NCI-H2196 treated with DMSO at 0.1 percent for 48 hours (cell line): ENCODE measurements at regions not wholly inside any gene's neighbourhood (a gene's known extent, or its start where the extent isn't known, plus 50 kb on each side); places are given as distances from the start of the nearest gene placed in this dataset.
"Not testable (repeated sequence)": the region's sequence is repeated elsewhere in the genome, so short reads cannot be mapped to it uniquely, and the experiment has no call there.

Experiments
- DNase-seq: peaks from one replicate; lab custom pipeline; 2025; ENCODE audit not compliant: unreplicated experiment; lab: John Stamatoyannopoulos, UW

DNA sequence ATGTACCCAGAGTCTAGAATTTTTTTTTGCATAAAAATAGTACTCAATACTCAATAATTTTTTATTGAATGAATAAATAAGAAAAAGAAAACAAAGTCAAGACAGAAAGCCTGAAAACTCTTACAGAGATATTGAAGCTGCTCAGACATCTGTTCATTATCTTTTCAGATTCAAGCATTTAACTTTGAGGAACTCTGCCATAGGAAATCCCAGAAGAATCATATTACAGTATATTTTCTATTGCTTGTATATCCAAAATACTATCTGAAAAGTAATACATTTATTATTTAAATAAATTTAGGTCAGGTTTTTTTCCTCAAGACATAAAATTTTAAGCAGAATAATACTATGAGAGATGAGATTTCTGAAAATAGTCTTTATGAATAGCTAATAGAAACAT lies 755.9 kb upstream of the ADGRL4 start:
- no peak for DNase-seq

DNA sequence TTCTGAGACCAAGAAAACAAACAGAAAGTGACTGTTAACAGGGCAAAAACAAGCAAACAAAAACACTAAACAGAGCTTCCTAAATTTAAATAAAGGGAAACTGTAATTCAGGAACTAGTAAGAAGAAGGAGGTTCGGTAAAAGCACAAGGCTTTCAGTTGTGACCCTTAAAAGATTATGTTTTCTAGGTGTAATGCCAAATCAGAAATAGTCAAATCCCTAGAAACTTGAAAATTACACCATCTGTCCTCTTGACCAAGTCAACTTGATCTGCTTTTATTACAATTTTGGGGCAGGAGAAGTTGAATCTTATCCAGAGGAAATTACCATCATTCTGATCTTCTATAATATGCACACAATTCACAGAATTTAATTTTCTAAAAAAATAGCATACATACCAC lies 754.0 kb upstream of the ADGRL4 start:
- no peak for DNase-seq

DNA sequence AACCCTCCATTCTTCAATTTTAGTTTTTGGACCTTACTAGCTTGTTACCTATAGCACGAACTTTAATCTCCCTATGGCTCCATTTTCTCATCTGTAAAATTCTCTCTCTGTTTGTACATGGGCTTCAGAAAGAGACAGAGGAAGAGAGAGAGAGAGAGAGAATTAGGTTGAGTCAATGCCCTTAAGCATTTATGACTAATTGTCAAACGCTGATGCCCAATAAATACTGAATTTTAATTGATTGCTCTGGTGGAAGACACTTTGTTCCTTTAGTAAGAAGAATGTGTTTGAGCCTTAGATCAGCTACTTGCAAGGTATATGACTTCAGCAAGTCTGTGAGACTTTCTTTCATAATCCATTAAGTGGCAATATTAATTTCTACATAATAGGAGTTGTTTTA lies 743.1 kb upstream of the ADGRL4 start:
- DNase-seq: no peak

DNA sequence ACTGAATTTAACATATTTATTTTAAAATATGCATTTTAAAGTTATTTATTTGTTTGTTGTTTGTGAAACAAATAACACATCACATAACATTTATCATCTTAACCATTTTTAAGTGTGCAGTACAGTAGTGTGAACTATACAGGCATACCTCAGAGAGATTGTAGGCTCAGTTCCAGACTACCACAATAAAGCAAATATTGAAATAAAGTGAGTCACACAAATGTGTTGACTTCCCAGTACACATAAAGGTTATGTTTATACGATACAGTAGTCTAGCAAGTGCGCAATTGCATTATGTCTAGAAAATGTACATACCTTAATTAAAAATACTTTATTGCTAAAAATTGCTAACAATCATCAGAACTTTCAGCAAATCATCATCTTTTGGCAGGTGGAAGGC lies 739.4 kb upstream of the ADGRL4 start:
- no peak for DNase-seq

DNA sequence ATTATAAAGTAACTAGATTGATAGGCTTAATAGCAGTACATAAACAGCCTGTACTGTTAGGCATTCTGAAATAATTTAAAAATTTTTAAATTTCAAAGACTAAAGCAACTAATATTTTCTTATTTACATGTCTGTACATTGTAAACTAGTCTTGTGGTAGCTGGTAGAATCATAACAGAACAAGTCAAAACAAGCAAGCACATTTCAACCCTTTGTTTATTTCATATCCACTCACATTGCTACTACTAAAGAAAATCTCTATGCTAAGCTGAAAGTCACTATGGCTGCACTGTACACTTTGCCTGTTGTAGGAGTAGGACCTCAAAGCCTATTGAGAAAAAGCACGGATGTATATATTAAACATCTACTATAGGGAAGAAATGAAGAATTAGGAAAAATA lies 738.2 kb upstream of the ADGRL4 start:
- DNase-seq: no peak

DNA sequence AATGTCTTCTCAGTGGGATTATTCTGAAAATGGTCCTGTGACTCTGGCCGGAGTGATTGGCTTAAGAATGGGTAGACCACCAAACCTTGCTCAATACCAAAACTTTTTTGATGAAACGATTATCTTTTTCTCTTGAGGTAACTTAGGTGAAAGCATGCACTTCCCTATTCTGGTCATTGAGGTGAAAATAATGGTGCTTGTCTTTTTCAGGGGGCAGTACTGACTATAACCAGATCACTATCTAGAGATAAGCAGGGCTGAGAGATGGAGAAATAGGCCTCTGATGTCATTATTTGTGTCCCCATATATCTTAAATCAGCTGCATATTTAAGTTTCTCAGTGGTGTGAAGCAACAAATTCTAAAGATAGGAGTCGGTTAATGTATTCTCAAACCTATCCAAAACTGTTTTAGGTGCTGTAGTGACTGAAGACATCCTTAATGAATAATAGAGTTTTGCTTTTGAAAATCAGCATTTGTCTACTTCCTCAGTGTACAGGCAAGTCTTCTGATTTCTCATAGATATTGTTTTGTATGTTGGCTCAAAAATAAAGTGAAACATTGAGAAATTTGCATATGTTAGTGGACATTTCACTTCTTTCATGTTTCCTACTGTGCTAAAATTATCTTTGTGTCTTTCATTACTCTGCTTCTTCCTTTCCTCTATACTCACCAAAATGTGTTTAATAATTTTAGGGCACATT lies 735.3 kb upstream of the ADGRL4 start:
- no peak for DNase-seq

DNA sequence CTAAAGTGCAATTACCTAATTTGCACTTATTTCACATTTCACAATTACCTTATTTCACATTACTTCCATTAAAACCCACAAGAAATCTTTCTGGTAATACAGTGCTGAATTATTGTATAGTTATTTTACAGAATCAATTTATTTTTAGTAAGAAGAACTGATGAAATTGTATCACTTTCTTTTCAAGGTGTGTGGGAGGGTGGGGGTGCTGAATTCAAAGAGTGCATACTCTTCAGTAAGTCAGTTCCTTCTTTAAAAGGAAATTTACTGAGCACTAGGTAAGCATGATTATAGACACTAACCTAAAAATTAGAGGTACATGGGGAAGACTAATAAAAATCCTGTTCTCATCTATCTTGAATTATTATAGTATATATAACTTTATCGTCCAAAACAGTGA lies 731.6 kb upstream of the ADGRL4 start:
- DNase-seq: no peak

DNA sequence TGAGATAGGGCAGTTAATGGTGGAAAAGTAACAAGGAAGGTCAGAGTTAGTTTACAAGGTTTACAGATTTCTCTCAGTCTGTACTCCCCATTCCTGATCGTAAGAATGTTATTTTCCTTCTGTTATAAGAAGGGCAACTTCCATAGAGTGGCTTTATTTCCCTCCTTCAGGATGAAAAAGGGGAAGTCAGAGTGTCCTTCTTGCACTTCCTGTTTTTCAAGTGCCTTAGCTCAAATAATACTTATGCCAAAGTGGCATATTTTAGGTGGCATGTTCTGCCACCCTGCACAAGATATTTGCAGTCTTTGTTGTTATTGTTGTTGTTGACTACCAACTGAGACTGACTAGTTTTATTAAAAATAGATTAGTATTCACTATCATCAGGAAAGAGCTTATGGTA lies 730.7 kb upstream of the ADGRL4 start:
- DNase-seq: no peak

DNA sequence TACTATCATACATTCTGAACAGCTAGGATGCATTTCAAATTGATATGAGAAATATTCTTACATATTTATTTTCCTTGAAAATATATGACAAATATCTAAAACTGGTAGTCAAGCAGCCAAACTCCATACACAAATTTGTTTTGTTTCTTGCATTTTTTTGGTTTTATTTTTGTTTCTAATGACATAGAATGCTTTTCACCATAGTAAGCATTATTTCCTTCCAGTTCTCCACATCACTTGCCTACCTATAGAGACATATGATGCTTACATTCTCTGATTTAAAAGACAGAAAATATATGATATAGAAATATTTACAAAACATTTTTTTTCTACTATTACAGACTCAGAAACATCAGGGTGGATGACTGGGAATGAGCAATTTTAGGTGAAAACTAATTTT lies 726.4 kb upstream of the ADGRL4 start:
- DNase-seq: no peak

DNA sequence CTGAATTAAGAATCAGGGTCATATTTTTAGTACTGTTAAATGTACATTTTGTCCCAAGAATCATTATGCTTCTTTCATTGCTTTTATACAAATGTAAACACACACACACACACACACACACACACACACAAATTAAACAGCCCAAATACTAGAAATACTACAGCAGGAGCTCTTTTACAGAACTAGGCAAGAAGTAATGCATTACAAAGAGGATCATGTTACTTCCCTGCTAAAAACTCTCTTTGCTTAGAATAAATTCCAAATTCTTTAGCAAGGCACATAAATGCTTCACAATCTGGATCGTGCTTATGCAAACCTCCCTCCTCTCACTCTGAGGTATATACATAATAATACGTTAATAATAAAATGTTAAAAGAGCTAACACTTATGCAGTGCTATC lies 720.4 kb upstream of the ADGRL4 start:
- no peak for DNase-seq

DNA sequence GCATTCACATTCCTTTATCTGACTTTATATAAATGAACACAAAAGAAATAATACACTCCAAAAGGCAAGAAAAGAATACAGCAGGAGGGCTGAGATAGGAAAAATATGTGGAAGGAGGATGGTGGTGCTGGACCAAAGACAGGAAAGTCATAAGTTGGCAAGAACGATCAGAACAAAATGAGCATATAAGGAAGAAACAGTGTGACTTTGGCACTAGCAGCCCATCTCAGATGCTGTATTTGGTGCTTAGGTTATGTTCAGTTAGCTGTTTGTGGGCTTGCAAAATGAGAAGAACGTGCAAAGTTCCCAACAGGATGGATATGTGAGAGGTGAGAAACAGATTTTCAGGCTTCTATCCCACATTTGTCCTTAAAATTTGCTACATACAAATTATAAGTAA lies 719.8 kb upstream of the ADGRL4 start:
- no peak for DNase-seq

DNA sequence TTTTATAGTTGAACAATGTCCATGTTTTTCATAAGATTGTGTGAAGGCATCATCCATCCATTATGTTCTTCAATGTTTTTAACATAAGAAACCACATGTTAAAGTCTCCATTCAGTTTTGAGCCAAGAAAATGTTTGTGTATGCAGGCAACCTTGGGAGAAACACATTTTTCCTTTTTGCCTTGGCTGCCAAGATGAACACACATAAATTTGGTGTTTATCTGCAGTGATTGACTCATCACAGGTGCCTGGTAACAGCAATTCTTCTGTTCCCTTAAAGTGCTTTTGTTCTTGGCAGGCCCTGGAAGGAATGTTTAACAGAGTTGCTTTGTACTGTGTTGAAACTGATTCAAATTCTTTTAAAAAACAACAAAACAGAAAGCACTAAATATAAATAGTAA lies 709.9 kb upstream of the ADGRL4 start:
- no peak for DNase-seq

DNA sequence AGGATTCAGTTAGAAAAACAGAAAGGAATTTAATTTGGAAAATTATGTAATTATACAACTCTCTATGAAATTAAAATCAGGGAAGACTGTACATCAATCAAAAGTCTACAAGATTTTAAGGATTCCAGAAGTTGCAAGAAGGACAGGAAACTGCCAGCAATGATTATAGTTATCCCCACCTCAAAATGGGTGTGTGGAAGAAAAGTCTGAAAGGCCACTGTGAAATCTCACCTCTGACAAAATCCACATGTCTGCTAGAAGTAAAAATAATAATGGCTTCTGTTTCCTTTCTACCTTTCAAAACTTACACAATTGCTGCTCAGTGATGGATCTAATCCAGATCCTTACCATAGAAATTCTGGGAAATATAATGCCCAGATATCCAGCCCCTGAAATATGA lies 708.1 kb upstream of the ADGRL4 start:
- no peak for DNase-seq

DNA sequence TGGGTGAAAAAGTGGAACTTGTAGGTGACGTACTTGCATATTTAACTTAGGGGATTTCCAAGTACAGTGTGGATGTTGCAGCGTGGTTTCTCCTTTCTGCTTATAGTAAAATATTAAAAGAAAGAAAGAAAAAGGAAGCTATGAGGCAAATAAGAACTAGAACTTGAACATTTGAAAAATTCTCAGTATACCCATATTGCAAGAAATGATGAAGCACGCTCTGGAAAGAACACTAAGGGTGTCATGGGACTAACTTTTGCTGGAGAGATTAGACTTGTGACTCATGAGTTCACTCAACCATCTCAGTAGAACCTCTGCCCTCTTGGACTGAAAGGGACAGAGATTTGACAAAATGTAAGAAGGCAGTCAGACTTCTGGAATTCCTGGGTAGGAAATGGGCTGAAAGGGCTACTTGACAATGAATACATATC lies 704.5 kb upstream of the ADGRL4 start:
- DNase-seq: no peak

DNA sequence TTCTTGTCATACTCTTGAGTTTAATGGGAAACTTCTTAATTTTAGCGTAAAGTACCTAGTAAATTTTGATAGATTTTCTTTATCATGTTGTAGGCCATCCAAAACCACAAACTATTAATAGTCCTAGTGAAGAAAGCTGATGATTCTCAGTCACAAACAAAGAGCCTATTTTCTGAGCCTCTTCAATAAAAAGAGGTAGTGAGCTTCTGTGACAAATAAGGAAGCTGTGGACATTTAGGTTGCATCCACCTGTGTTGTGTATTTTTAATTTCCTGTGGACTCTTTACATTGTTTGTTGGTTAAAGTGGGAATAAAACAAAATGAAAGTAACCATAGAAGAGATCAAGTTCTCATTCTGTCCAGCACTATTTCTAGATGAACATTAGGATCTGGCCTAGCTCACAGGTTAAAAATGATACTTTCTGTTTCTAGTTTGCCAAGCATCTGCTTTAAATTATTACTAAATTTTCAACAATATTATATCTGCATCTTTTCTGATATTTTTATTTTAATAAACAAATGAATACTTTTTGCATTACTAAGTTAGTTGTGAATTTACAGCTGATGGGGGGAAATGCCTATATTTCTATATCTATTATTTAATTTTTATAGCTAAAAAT lies 702.2 kb upstream of the ADGRL4 start:
- DNase-seq: no peak

DNA sequence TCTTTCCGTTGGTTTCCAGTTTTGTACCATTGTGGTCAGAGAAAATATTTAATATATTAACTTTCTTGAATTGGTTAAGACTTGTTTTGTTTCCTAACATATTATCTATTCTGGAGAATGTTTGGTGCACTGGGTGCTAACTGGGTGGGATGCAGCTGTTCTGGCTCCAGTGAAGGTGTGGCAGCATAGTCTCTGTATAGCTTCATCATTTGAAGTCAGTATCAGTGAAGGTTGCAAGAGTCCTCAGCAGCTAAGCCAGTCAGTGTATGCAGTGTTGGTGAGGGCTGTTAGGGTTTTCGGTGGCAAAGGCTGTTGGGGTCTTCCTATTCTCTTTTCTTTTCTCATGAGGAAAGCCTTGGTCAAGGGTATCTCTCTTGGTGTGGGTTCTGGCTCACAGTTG lies 698.7 kb upstream of the ADGRL4 start:
- no peak for DNase-seq

DNA sequence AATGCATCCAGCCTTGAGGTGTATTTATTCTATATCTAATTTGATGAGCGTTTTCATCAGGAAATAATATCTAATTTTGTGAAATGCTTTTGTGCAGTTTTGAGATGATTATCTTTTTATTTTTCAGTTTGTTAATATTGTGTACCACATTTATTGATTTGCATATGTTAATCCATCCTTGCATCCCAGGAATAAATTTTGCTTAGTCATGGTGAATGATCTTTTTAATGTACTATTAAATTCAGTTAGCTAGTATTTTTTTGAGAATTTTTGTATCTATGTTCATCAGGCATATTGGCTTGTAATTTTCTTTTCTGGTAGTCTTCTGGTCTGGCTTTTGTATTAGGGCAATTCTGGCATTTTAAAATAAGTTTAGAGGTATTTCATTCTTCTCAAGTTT lies 697.5 kb upstream of the ADGRL4 start:
- DNase-seq: no peak

DNA sequence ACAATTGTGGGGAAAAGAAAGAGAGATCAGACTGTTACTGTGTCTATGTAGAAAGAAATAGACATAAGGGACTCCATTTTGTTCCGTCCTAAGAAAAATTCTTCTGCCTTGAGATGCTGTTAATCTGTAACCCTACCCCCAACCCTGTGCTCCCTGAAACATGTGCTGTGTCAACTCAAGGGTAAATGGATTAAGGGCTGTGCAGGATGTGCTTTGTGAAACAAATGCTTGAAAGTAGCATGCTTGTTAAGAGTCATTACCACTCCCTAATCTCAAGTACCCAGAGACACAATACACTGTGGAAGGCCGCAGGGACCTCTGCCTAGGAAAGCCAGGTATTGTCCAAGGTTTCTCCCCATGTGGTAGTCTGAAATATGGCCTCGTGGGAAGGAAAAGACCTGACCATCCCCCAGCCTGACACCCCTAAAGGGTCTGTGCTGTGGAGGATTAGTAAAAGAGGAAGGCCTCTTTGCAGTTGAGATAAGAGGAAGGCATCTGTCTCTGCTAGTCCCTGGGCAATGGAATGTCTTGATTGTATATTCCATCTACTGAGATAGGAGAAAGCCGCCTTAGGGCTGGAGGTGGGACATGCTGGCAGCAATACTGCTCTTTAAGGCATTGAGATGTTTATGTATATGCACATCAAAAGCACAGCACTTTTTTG lies 695.9 kb upstream of the ADGRL4 start:
- DNase-seq: not testable (repeated sequence)

DNA sequence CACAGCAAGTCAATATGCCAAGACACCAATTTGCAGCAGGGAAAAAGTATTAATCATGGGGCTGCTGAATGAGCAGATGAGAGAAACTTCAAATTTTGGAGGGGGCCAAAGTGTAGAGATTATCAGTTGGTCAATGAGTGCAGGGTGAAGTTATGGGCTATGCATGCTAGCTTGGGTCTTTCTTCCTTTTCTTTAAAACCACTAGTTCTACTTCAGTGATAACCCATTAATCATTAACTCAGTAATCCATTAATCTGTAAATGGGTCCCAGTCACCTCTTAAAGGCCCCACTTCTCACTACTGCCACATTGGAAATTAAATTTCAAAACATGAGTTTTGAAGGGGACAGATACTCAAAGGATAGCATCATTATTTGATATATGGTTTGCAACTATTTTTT lies 688.6 kb upstream of the ADGRL4 start:
- DNase-seq: no peak

DNA sequence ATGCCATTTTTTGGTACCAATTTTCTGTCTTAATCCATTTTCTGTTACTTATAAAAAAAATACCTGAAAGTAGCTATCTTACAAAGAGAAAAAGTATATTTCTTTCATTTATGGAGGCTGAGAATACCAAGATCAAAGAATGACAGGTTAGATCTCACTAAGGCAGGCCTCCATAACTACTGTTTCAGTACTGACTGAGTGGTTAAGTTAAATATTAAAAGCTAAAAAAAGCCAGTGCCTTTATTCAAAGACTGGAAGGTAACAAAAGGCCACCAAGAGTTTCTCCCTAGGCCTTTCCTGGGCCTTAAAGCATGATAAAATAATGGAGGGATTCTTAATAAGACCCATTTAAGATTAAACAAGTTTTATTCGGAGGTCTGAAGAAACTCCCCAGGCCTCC lies 687.7 kb upstream of the ADGRL4 start:
- no peak for DNase-seq

DNA sequence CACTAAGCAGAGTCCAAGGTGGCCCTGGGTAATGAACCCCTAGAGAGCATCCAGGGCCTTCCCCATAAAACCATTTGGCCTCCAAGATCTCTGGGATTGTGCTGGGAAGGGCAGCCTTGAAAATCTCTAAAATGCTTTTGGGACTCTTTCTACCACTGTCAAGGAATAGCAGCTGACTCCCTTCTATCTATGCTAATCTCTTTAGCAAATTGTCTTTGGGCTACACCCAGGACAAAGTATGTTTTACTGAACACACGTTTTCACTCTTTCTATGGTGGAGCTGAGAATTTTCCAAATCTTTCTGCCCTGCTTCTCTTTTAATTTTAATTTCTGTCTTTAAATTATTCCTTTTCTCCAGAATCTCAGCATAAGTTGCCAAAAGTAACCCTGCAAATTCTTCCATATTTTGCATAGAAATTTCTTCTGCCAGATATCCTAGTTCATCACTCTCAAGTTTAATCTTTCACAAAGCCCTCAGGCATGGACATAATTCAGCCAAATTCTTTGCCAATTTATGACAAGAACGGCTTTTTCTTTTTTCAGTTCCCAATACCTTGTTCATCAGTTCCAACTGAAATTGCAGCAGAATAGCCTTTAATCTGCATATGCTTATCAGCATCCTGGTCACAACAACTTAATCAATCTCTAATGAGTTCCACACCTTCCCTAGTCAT lies 687.0 kb upstream of the ADGRL4 start:
- no peak for DNase-seq

DNA sequence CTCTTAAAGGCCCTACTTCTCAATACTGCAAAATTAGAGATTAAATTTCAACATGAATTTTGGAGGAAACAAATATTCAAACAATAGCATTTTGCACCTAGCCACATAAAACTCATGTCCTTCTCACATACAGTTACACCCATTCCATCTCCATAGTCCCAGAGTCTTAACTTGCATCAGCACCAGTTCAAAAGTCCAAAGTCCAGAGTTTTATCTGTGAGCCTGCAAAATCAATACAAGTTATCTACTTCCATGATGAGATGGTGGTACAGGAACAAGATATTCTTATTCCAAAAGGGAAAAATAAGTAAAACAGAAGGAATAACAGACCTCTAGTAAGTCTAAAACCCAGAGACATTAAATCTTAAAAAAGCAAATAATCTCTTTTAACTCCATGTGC lies 686.0 kb upstream of the ADGRL4 start:
- no peak for DNase-seq
